Hematopoietic multipotent progenitor cell treated with erythropoietin and hydrocortisone succinate and interleukin-3 and kit ligand, for 6 days (in vitro differentiated cells): ENCODE measurements at regions not wholly inside any gene's neighbourhood (a gene's known extent, or its start where the extent isn't known, plus 50 kb on each side); places are given as distances from the start of the nearest gene placed in this dataset.

Experiments
- DNase-seq: peaks from one replicate; pipeline ENCODE4 v3.0.0-alpha.2; 2015

DNA sequence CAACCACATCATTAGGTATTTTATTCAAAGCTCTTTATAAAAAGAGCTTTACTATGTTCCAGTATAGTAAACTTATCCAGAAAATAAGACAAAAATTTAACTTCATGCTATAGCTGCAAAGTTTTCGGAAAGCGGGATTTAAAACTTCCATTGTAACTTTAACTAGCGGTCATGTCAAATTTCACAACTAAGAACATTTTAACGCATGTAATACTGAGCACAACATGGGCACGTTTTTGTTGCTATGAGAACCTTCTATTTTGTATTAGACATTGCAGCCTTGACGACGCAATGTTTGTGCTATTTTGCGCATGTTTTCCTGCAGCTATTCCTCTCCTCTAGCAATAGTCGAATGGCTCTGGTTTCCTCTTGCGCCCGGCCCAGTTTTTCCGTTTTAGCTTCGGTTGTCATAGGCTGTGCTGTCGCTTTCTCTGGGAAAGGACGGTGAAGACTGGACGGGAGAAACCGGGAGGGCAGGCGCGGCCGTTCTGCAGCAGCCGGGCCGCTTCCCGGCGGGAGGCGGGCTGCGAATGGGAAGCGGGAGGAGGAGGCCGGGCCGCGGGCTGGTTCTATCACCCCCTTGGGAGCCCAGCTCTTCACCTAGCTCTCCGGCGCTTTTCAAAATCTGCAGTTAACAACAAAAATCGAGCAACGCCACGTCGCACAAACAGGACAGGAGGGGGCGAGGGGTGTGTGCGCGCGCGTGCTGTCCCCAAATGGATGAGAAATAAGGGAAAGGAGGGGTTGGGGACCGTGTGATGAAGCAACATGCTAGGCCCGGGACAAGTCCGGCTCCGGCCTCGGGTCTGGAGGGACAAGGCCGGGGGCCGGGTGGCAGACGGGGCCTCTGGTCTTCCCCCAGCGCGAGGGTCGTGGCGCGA lies 105.3 kb upstream of the HNRNPU start:
- DNase-seq = peak; percentile 76

DNA sequence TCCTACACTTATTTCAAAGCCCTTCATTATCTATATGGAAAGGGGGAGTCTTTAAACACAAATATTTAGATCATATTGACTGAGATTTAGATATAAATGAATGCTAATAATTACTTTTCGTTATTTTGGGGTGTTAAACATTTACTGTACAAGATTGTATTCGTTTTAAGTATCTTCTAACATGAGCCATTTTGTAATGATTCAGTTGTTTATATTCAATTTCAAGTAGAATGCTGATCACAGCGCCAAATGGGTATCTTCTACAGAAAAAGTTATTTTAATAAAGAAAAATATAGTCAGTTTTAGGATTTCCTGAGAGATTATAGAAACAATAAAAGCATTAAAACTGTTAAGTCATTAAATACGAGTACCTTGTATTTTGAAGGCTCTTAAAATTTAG lies 104.5 kb upstream of the HNRNPU start:
- no peak for DNase-seq

DNA sequence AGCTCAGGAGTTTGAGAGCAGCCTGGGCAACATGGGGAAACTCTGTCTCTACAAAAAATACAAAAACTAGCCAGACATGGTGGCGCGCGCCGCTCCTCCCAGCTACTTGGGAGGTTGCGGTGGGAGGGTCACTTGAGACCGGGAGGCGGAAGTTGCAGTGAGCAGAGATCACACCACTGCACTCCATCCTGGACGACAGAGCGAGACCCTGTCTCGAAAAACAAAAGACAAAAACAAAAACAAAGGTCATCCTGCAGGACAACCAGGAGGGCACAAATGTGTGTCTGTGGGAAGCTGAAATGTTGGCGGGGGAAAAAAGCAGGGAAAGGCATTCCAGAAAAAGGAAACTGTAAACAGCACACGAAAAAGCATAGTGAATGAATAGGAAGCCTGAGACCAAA lies 104.1 kb upstream of the HNRNPU start:
- no peak for DNase-seq

DNA sequence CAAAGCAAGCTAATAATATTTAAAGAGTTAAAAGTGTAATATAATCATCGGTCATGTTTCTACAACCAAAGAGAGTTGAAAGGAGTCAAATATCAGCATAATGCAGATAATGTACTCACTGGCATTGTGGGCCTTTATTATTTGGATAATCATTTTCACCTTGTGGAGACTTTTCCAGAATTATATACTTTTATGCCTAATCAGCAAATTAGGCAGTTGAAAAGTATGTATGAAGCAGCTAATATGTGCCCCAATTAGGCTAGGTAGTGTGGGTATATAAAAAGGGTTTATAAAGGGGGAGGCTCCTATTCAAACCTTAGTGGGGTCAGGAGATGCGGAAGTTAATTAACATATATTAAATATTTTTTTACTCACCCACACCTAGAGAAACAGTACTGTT lies 102.8 kb upstream of the HNRNPU start:
- DNase-seq = no peak

GRCh38 chr1:244965185-244966030 lies 101.1 kb upstream of the HNRNPU start:
- peak; percentile 29 for DNase-seq

DNA sequence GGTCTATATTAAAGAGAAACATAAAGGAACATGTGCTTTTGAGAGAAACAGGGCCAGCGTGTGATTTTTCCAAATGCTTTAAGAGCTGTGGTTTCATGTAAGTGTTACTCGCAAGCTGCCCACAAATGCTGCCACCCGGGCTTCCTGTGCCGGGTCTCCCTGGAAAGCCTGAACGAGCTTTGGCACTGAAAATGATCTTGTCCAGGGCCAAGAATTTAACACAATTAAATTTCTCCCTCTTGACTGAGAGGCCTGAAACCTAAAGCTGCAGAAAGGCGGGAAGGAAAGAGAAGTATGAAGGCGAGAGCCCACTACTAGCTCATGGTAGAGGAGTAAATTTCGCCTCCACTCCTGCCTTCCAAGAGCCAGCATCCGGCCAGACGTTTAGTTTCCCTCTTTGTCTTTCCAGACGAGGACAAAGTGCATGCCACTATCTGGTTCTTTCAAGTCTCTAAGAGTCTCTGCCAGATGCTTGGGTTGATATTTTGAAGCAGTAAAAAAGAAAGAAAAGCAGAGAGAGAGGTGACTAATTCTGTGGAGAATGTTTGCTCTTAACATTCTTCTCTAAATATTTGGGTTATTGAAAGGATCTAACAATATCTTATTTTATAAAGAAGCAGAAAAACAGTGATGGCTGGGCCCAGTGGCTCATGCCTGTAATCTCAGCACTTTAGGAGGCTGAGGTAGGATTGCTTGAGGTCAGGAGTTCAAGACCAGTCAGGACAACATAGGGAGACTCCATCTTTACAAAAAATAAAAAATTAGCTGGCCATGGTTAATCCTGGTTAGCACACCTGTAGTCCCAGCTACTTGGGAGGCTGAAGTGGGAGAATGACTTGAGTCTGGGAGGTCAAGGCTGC lies 100.0 kb upstream of the HNRNPU start:
- peak; percentile 27 for DNase-seq

- peak; percentile 32 for DNase-seq
Observed at GRCh38 chr1:244963231-244963826, 99.0 kb upstream of the HNRNPU start.

DNA sequence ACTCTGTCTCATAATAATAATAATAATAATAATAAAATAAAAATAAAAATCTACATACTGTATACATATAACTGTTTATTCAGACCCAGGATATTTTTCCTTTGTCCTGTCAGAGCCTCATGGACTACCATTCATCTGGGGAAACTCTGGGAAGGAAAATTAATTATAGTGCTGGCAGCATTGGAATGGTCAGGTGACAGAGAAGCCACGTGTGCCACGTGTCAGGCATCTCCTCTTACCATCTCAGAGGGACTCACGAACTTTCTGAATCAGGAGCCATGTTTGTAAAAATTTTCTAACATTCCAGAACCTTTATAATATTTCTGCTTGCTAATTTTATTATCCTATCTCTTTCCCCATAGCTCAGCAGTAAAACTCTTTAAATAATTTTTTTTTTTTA lies 97.8 kb upstream of the HNRNPU start:
- DNase-seq = no peak

DNA sequence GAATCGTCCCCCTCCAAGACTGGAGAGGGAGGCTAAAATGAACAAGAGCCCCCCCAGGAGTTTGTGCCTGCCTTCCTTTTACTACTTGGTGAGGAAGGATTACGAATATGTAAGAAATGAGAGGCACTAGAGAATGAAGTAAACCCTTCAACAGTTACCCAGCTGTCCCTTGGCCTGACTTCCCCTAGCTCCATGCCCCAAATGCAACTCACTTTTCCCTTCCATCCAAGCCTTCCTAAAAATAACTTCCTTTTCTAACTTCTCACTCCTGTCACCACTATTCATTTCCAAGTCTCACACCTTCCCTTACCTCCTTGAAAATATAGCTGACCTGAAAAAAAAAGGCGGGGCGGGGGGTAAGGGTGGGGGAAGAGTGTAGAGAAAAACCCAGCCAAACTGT lies 96.6 kb upstream of the HNRNPU start:
- DNase-seq = no peak

- DNase-seq = no peak
Observed at GRCh38 chr1:244958593-244958992, 94.2 kb upstream of the HNRNPU start.

DNA sequence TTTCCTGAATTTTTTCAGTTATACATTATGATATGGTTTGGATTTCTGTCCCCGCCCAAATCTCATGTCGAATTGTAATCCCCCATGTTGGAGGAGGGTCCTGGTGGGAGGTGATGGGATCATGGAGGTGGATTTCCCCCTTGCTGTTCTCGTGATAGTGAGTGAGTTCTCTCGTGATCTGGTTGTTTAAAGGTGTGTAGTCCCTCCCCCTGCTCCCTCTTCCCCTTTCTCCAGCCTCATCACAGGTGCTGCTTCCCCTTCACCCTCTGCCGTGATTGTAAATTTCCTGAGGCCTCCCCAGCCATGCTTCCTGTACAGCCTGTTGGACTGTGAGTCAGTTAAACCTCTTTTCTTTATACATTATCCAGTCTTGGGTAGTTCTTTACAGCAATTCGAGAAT lies 93.2 kb upstream of the HNRNPU start:
- no peak for DNase-seq

- DNase-seq = no peak
Observed at GRCh38 chr1:244957122-244957521, 92.8 kb upstream of the HNRNPU start.

DNA sequence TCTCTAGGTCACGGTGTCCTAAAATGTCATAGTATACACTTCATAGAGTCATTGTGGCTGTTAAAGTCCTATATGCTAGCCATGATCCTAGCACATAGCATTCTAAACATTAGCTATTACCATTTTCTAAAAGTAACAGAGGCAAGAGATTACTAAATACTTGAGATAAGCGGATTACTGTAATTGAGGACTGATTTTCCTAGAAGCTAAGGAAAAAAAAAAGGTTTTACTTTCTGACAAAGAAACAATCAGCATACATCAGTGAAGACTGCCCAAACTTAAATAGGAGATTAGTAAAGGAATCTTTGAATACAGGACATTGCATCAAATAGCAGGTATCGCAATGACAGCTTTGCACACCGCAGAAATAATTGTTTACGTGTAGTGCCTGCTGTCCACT lies 91.3 kb upstream of the HNRNPU start:
- no peak for DNase-seq

DNA sequence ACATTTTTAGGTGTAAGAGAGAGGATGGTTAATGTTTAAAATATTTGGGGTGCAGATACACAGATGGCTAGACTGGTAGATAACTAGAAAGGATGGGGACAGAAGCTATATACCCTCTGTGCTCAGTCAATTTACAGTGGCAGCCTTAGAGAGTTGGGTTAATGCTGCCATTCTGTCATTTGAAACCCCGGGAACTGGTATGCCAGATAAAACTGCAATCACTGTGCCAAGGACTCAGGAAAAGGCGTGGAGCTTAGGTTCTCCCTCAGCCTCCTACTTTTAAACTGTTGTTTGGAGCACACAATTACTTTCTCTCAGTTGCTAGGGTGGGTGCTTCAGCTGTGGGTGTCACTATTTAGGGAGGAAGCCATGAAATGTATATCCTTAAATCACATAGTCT lies 90.0 kb upstream of the HNRNPU start:
- DNase-seq = no peak

- DNase-seq = no peak
Observed at GRCh38 chr1:244953901-244954300, 89.6 kb upstream of the HNRNPU start.

DNA sequence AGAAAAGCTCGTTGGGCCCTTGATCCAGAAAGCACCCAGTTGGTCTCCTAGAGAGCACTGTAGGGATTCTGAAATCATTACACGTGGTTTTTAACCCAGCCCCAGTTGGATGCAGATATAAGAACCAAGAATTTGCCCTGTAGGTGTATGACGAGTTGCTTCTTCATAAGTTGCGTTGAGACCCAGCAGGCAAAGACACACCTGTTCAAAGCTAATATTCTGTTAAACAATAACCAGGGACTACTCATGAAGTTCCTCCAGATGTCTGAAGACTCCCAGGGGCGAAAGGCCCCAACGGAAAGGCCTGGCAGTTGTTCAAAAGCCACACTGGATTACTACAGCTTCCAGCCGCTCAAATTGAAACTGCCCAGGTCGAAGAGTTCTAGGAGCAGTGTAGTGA lies 88.6 kb upstream of the HNRNPU start:
- no peak for DNase-seq

- no peak for DNase-seq
Observed at GRCh38 chr1:244952280-244952933, 88.1 kb upstream of the HNRNPU start.

- DNase-seq = no peak
Observed at GRCh38 chr1:244948416-244948815, 84.1 kb upstream of the HNRNPU start.

- no peak for DNase-seq
Observed at GRCh38 chr1:244945109-244945671, 80.8 kb upstream of the HNRNPU start.

GRCh38 chr1:244941121-244941520 lies 76.8 kb upstream of the HNRNPU start:
- no peak for DNase-seq

DNA sequence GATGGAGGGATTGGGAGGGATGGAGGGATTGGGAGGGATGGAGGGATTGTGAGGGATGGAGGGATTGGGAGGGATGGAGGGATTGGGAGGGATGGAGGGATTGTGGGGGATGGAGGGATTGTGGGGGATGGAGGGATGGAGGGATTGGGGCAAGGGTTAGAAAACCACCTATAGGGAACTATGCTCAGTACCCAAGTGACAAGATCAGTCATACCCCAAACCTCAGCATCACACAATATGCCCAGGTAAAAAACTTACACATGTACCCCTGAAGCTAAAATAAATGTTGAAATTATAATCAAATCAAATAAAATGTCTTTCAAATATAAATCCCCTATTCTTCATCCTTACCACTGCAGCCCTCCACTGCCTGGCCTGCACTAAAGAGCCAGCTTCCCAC lies 72.8 kb upstream of the HNRNPU start:
- DNase-seq = no peak
